Caco-2 (cell line): ENCODE measurements at regions not wholly inside any gene's neighbourhood (a gene's known extent, or its start where the extent isn't known, plus 50 kb on each side); places are given as distances from the start of the nearest gene placed in this dataset.

ENCODE experiments used
- BruUV-seq: library from RNA; stranded (reverse); fragments of 400-500 nt; replicated peaks from 2 replicates; lab custom pipeline; 2021; lab: Mats Ljungman, UMichigan
- CTCF ChIA-PET: fragments of 300-600 bp; sonication (Branson Sonifier 250); formaldehyde crosslinking; loops from one replicate; lab custom pipeline; 2022; ENCODE audit warnings: antibody characterized with exemption; lab: Charles Lee
- POLR2A ChIA-PET: fragments of 300-600 bp; sonication (Branson Sonifier 250); formaldehyde crosslinking; loops from one replicate; lab custom pipeline; 2022; ENCODE audit warnings: antibody characterized with exemption; lab: Charles Lee
- DNase-seq, 2 experiments: peaks; one replicate each; pipeline versions ENCODE4 v3.0.0 to v3.0.0-alpha.2; 2020 to 2022
- H3K27me3 ChIP-seq: replicated peaks from 2 replicates; pipeline ENCODE4 v1.6.0; 2011; ENCODE audit warnings: low read length; ENCODE audit not compliant: control insufficient read depth, insufficient read depth
- H3K36me3 ChIP-seq: 2 replicates; pipeline ENCODE4 v1.5.1; 2011; ENCODE audit warnings: low read length; ENCODE audit not compliant: control insufficient read depth, insufficient read depth
- H3K4me1 ChIP-seq: fragments of 250-450 bp; sonication (Bioruptor Pico); 2 replicates; pipeline ENCODE4 v1.5.1; 2020; ENCODE audit warnings: mild to moderate bottlenecking
- H3K4me3 ChIP-seq: 2 replicates; pipeline ENCODE4 v1.5.1; 2011; ENCODE audit warnings: low read depth, mild to moderate bottlenecking, control low read depth, low read length
- H3K9me3 ChIP-seq: fragments of 250-450 bp; sonication (Bioruptor Pico); 2 replicates; pipeline ENCODE4 v1.5.1; 2020; ENCODE audit warnings: mild to moderate bottlenecking, moderate library complexity
- H3K27ac Mint-ChIP-seq: one replicate; pipeline ENCODE4 v1.8.0; 2022; ENCODE audit warnings: mixed read lengths; ENCODE audit not compliant: unreplicated experiment
- H3K27me3 Mint-ChIP-seq: one replicate; pipeline ENCODE4 v1.8.0; 2022; ENCODE audit warnings: mixed read lengths; ENCODE audit not compliant: insufficient read depth, unreplicated experiment
- H3K36me3 Mint-ChIP-seq: one replicate; pipeline ENCODE4 v1.8.0; 2022; ENCODE audit warnings: mild to moderate bottlenecking, mixed read lengths; ENCODE audit not compliant: insufficient read depth, unreplicated experiment
- H3K4me1 Mint-ChIP-seq: one replicate; pipeline ENCODE4 v1.8.0; 2022; ENCODE audit warnings: low read depth, mixed read lengths; ENCODE audit not compliant: unreplicated experiment
- H3K4me3 Mint-ChIP-seq: one replicate; pipeline ENCODE4 v1.8.0; 2022; ENCODE audit warnings: mild to moderate bottlenecking, moderate library complexity, mixed read lengths; ENCODE audit not compliant: unreplicated experiment
- H3K9me3 Mint-ChIP-seq: one replicate; pipeline ENCODE4 v1.8.0; 2022; ENCODE audit warnings: mixed read lengths; ENCODE audit not compliant: unreplicated experiment
- CTCF ChIP-seq, 2 experiments: fragments of 200-600 bp in 1 of 2; IDR thresholded peaks; 1 replicate in 1 of 2; 2 replicates in 1 of 2; pipeline versions ENCODE4 v1.5.1 to v1.8.0; 2011 to 2022; ENCODE audit warnings: antibody characterized with exemption in 1 of 2, control low read depth in 1 of 2, inconsistent platforms in 1 of 2, low read depth in 1 of 2, low read length in 1 of 2, mild to moderate bottlenecking in 1 of 2, moderate library complexity in 1 of 2; ENCODE audit not compliant: insufficient read depth in 1 of 2, severe bottlenecking in 1 of 2, unreplicated experiment in 1 of 2
- intact Hi-C: fragments of 100-400 bp; cut with micrococcal nuclease; formaldehyde crosslinking; loops from one replicate; pipeline ENCODE4 v1.10.0; 2022; ENCODE audit not compliant: unreplicated experiment

GRCh38 chr2:47254464-47254863 is 78.2 kb upstream of the CALM2 start:
- H3K4me1 ChIP-seq, result peaks cover 4% of the 10 kb centered on the region; the same call in 1 of the 2 replicates
- H3K27me3 ChIP-seq, result no peaks in the 10 kb centered on the region
- no peaks in the 10 kb centered on the region for H3K9me3 ChIP-seq
- no TSS peak for BruUV-seq
- no peaks in the 10 kb centered on the region for H3K36me3 Mint-ChIP-seq
- H3K36me3 ChIP-seq, result no peaks in the 10 kb centered on the region
- peaks cover 8% of the 10 kb centered on the region for H3K4me1 Mint-ChIP-seq
- no peak overlapping the region for H3K4me3 ChIP-seq
- no peaks in the 10 kb centered on the region for H3K9me3 Mint-ChIP-seq
- H3K27me3 Mint-ChIP-seq, result no peaks in the 10 kb centered on the region
- no peak for TF ChIP-seq CTCF (IDR thresholded peaks at IDR 0.05; ENCODE audit: insufficient read depth in 1 of 2, low read depth in 1 of 2, low read length in 1 of 2, severe bottlenecking in 1 of 2, unreplicated experiment in 1 of 2)
- H3K27ac Mint-ChIP-seq, result no peak overlapping the region
- H3K4me3 Mint-ChIP-seq, result no peak overlapping the region
- CTCF ChIA-PET, result interaction anchor here (0.5 to 0.6 kb wide), 2 partner anchors 69 to 134 kb away, joined by 3 read pairs; no protein-coding TSS in a partner anchor
- DNase-seq, result no peak
- POLR2A ChIA-PET, result no interaction called here
- intact Hi-C loops, result no loop called here

GRCh38 chr2:47253447-47253846 is 77.1 kb upstream of the CALM2 start:
- Histone ChIP-seq H3K4me1 (peaks cover 10% of the 10 kb centered on the region; the same call in 1 of the 2 replicates), H3K9me3 (no peaks in the 10 kb centered on the region), H3K27me3 (no peaks in the 10 kb centered on the region), H3K4me3 (no peak overlapping the region), H3K36me3 (no peaks in the 10 kb centered on the region)
- no peaks in the 10 kb centered on the region for H3K9me3 Mint-ChIP-seq
- no peak overlapping the region for H3K4me3 Mint-ChIP-seq
- no TSS peak for BruUV-seq
- intact Hi-C loops, result no loop called here
- peaks cover 8% of the 10 kb centered on the region for H3K4me1 Mint-ChIP-seq
- no peaks in the 10 kb centered on the region for H3K36me3 Mint-ChIP-seq
- H3K27ac Mint-ChIP-seq, result no peak overlapping the region
- TF ChIP-seq CTCF (IDR thresholded peaks at IDR 0.05; ENCODE audit: insufficient read depth in 1 of 2, low read depth in 1 of 2, low read length in 1 of 2, severe bottlenecking in 1 of 2, unreplicated experiment in 1 of 2), result no peak
- POLR2A ChIA-PET, result no interaction called here
- CTCF ChIA-PET, result no interaction called here
- no peak for DNase-seq
- no peaks in the 10 kb centered on the region for H3K27me3 Mint-ChIP-seq

- DNase-seq, result no peak
- Mint-ChIP-seq H3K27ac (no peak overlapping the region), H3K9me3 (no peaks in the 10 kb centered on the region), H3K4me1 (peaks cover under 1% of the 10 kb centered on the region), H3K4me3 (no peak overlapping the region), H3K27me3 (no peaks in the 10 kb centered on the region), H3K36me3 (no peaks in the 10 kb centered on the region)
- CTCF ChIA-PET, result no interaction called here
- H3K36me3 ChIP-seq, result no peaks in the 10 kb centered on the region
- intact Hi-C loops, result no loop called here
- no peaks in the 10 kb centered on the region for H3K9me3 ChIP-seq
- POLR2A ChIA-PET, result no interaction called here
- no peak overlapping the region for H3K4me3 ChIP-seq
- H3K4me1 ChIP-seq, result peaks cover 10% of the 10 kb centered on the region; the same call in 1 of the 2 replicates
- H3K27me3 ChIP-seq, result no peaks in the 10 kb centered on the region
- TF ChIP-seq CTCF (IDR thresholded peaks at IDR 0.05; ENCODE audit: insufficient read depth in 1 of 2, low read depth in 1 of 2, low read length in 1 of 2, severe bottlenecking in 1 of 2, unreplicated experiment in 1 of 2), result no peak
- BruUV-seq, result no TSS peak
These were observed 75.0 kb upstream of the CALM2 start for GRCh38 chr2:47251404-47251675.
